GM23338 (cell line): ENCODE measurements at regions not wholly inside any gene's neighbourhood (a gene's known extent, or its start where the extent isn't known, plus 50 kb on each side); places are given as distances from the start of the nearest gene placed in this dataset.

Source experiments
- ATAC-seq: fragments of 200-7000 bp; cut with Tn5 transposase; 3 replicates; pipeline ENCODE4 v1.9.1; 2020
- DNase-seq: peaks from one replicate; pipeline ENCODE4 v3.0.0-alpha.2; 2015; ENCODE audit warnings: low spot score
- H2AFZ ChIP-seq: fragments of 200-600 bp; sonication (generic); 2 replicates; pipeline ENCODE4 v1.8.0; 2016; ENCODE audit warnings: antibody characterized with exemption, mild to moderate bottlenecking, moderate library complexity
- H3F3A ChIP-seq: fragments of 200-600 bp; sonication (generic); replicated peaks from 2 replicates; pipeline ENCODE4 v1.8.0; 2017; ENCODE audit warnings: antibody characterized with exemption, mixed run types, low read depth
- H3K27ac ChIP-seq: fragments of 200-600 bp; sonication (generic); 2 replicates; pipeline ENCODE4 v1.6.1; 2016; ENCODE audit warnings: low read depth
- H3K27me3 ChIP-seq: fragments of 200-600 bp; sonication (generic); 2 replicates; pipeline ENCODE4 v1.8.0; 2016; ENCODE audit warnings: mild to moderate bottlenecking, mixed run types, moderate library complexity; ENCODE audit not compliant: insufficient read depth
- H3K36me3 ChIP-seq: fragments of 200-600 bp; sonication (generic); 2 replicates; pipeline ENCODE4 v1.8.0; 2016; ENCODE audit warnings: mild to moderate bottlenecking; ENCODE audit not compliant: insufficient read depth
- H3K4me1 ChIP-seq: fragments of 200-600 bp; sonication (generic); 2 replicates; pipeline ENCODE4 v1.8.0; 2016; ENCODE audit warnings: mild to moderate bottlenecking, moderate library complexity; ENCODE audit not compliant: insufficient read depth
- H3K4me2 ChIP-seq: fragments of 200-600 bp; sonication (generic); 2 replicates; pipeline ENCODE4 v1.7.1; 2017; ENCODE audit warnings: mixed run types
- H3K4me3 ChIP-seq: fragments of 200-600 bp; sonication (generic); 2 replicates; pipeline ENCODE4 v1.6.1; 2016; ENCODE audit warnings: mixed run types
- H3K79me2 ChIP-seq: fragments of 200-600 bp; sonication (generic); replicated peaks from 2 replicates; pipeline ENCODE4 v1.8.0; 2017; ENCODE audit warnings: mild to moderate bottlenecking; ENCODE audit not compliant: insufficient read depth
- H3K9me2 ChIP-seq: fragments of 200-600 bp; sonication (generic); 2 replicates; pipeline ENCODE4 v1.8.0; 2017; ENCODE audit not compliant: insufficient read depth
- H4K20me1 ChIP-seq: fragments of 200-600 bp; sonication (generic); replicated peaks from 2 replicates; pipeline ENCODE4 v1.8.0; 2017; ENCODE audit warnings: mild to moderate bottlenecking; ENCODE audit not compliant: insufficient read depth
- H3K27ac Mint-ChIP-seq: 2 replicates; pipeline ENCODE4 v1.8.0; 2020; ENCODE audit warnings: inconsistent platforms, mild to moderate bottlenecking, moderate library complexity, mixed read lengths
- H3K27me3 Mint-ChIP-seq: 3 replicates; pipeline ENCODE4 v1.8.0; 2022; ENCODE audit warnings: low read depth, mild to moderate bottlenecking, moderate library complexity, mixed read lengths, inconsistent platforms; ENCODE audit not compliant: insufficient read depth, poor library complexity
- H3K36me3 Mint-ChIP-seq: 3 replicates; pipeline ENCODE4 v1.8.0; 2021; ENCODE audit warnings: low read depth, mild to moderate bottlenecking, inconsistent platforms, moderate library complexity, mixed read lengths
- H3K4me1 Mint-ChIP-seq: 3 replicates; pipeline ENCODE4 v1.8.0; 2020; ENCODE audit warnings: mild to moderate bottlenecking, inconsistent platforms, mixed read lengths
- H3K4me3 Mint-ChIP-seq: 3 replicates; pipeline ENCODE4 v1.8.0; 2021; ENCODE audit warnings: moderate library complexity, mild to moderate bottlenecking, inconsistent platforms, mixed read lengths
- H3K9me3 Mint-ChIP-seq: 3 replicates; pipeline ENCODE4 v1.8.0; 2020; ENCODE audit warnings: moderate library complexity, mild to moderate bottlenecking, inconsistent platforms, mixed read lengths
- CREB1 ChIP-seq: fragments of 250-450 bp; sonication (Bioruptor Pico); IDR thresholded peaks from 2 replicates; pipeline ENCODE4 v1.5.0; 2020; ENCODE audit warnings: low read depth, mild to moderate bottlenecking, moderate library complexity
- CTCF ChIP-seq, 2 experiments: fragments of 200-600 bp in 1 of 2; sonication (generic) in 1 of 2; conservative IDR thresholded peaks; 2 replicates each; pipeline versions ENCODE4 v1.5.1 to v1.6.1; 2016 to 2017; ENCODE audit warnings: antibody characterized with exemption in 2 of 2, low read depth in 2 of 2, mild to moderate bottlenecking in 2 of 2, moderate library complexity in 1 of 2
- EZH2 ChIP-seq: fragments of 200-600 bp; sonication (generic); IDR thresholded peaks from one replicate; pipeline ENCODE4 v1.8.0; 2017; ENCODE audit warnings: antibody characterized with exemption, mild to moderate bottlenecking, low read depth; ENCODE audit not compliant: unreplicated experiment
- EZH2phosphoT487 ChIP-seq: fragments of 200-600 bp; sonication (generic); IDR thresholded peaks from one replicate; pipeline ENCODE4 v1.8.1; 2018; ENCODE audit warnings: antibody characterized with exemption; ENCODE audit not compliant: unreplicated experiment
- JUNB ChIP-seq: IDR thresholded peaks from one replicate; pipeline ENCODE4 v1.6.1; 2016; ENCODE audit warnings: antibody characterized with exemption; ENCODE audit not compliant: unreplicated experiment
- NANOG ChIP-seq: IDR thresholded peaks from 2 replicates; pipeline ENCODE4 v1.6.1; 2016; ENCODE audit warnings: antibody characterized with exemption, borderline replicate concordance
- POLR2AphosphoS5 ChIP-seq: IDR thresholded peaks from 2 replicates; pipeline ENCODE4 v1.6.1; 2016; ENCODE audit warnings: antibody characterized with exemption, low read depth
- REST ChIP-seq: IDR thresholded peaks from one replicate; pipeline ENCODE4 v1.6.1; 2018; ENCODE audit warnings: antibody characterized with exemption; ENCODE audit not compliant: unreplicated experiment
- STAT1 ChIP-seq: IDR thresholded peaks from one replicate; pipeline ENCODE4 v1.6.1; 2016; ENCODE audit warnings: antibody characterized with exemption; ENCODE audit not compliant: unreplicated experiment
- ZNF114 ChIP-seq: fragments of 250-450 bp; sonication (Bioruptor Pico); IDR thresholded peaks from 2 replicates; pipeline ENCODE4 v1.5.0; 2020; ENCODE audit warnings: mild to moderate bottlenecking, moderate library complexity
- ZNF331 ChIP-seq: fragments of 250-450 bp; sonication (Bioruptor Pico); IDR thresholded peaks from 2 replicates; pipeline ENCODE4 v1.5.0; 2020; ENCODE audit warnings: low read depth, mild to moderate bottlenecking, moderate library complexity
- ZNF462 ChIP-seq: fragments of 250-450 bp; sonication (Bioruptor Pico); IDR thresholded peaks from 2 replicates; pipeline ENCODE4 v1.5.0; 2020; ENCODE audit warnings: mild to moderate bottlenecking, moderate library complexity
- TF ChIP-seq, protein P1 (sequence below): IDR thresholded peaks from 2 replicates; pipeline ENCODE4 v1.6.1; 2016; ENCODE audit warnings: antibody characterized with exemption

GRCh38 chr9:18124760-18125159, 349.2 kb upstream of the ADAMTSL1 start:
- Mint-ChIP-seq H3K27me3 (no peaks in the 10 kb centered on the region), H3K4me3 (no peak overlapping the region), H3K36me3 (no peaks in the 10 kb centered on the region), H3K9me3 (no peaks in the 10 kb centered on the region; the same call in 2 of the 3 replicates), H3K4me1 (peaks cover 9% of the 10 kb centered on the region), H3K27ac (no peak overlapping the region)
- no peak overlapping the region for H3K27ac ChIP-seq
- H3K4me2 ChIP-seq = no peak overlapping the region
- ATAC-seq = no peak
- H3K27me3 ChIP-seq = no peaks in the 10 kb centered on the region
- no peaks in the 10 kb centered on the region; the same call in 1 of the 2 replicates for H4K20me1 ChIP-seq
- H3K4me3 ChIP-seq = no peak overlapping the region
- 0 out of 2 replicates have a peak overlapping the region, but pooled peaks have one; percentile 47 for H2AFZ ChIP-seq
- no peaks in the 10 kb centered on the region for H3K79me2 ChIP-seq
- H3K4me1 ChIP-seq = no peaks in the 10 kb centered on the region
- DNase-seq = no peak
- no peaks in the 10 kb centered on the region for H3K36me3 ChIP-seq
- no peaks in the 10 kb centered on the region for H3F3A ChIP-seq
- TF ChIP-seq NANOG = no peak
- TF ChIP-seq, protein P1, sequence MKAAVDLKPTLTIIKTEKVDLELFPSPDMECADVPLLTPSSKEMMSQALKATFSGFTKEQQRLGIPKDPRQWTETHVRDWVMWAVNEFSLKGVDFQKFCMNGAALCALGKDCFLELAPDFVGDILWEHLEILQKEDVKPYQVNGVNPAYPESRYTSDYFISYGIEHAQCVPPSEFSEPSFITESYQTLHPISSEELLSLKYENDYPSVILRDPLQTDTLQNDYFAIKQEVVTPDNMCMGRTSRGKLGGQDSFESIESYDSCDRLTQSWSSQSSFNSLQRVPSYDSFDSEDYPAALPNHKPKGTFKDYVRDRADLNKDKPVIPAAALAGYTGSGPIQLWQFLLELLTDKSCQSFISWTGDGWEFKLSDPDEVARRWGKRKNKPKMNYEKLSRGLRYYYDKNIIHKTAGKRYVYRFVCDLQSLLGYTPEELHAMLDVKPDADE = no peak
- TF ChIP-seq EZH2phosphoT487 = no peak
- TF ChIP-seq STAT1 = no peak
- TF ChIP-seq JUNB = no peak
- no peak for TF ChIP-seq POLR2AphosphoS5
- TF ChIP-seq ZNF114 (CRISPR knock-in tag) = no peak
- TF ChIP-seq EZH2 = no peak
- TF ChIP-seq ZNF331 = no peak
- no peak for TF ChIP-seq ZNF462 (CRISPR knock-in tag)
- TF ChIP-seq CTCF (conservative IDR thresholded peaks at IDR 0.05; ENCODE audit: low read depth in 2 of 2) = no peak
- no peak for TF ChIP-seq CREB1 (CRISPR knock-in tag)
- TF ChIP-seq REST = no peak
- no peaks in the 10 kb centered on the region for H3K9me2 ChIP-seq
